ENCODE measurements at regions not wholly inside any gene's neighbourhood (a gene's known extent, or its start where the extent isn't known, plus 50 kb on each side); places are given as distances from the start of the nearest gene placed in this dataset.

- Histone ChIP-seq H3K27ac (ENCODE audit: extremely low read depth, low read depth, low read length) (no peak overlapping the region), H3K27me3 (ENCODE audit: control insufficient read depth in 2 of 2, insufficient read depth in 2 of 2, low read length in 2 of 2) (no peaks in the 10 kb centered on the region), H3K4me3 (no peak overlapping the region), H4K20me1 (replicated peaks; ENCODE audit: control insufficient read depth, insufficient read depth, low read length) (no peaks in the 10 kb centered on the region), H3K36me3 (ENCODE audit: control insufficient read depth, insufficient read depth, low read length) (no peaks in the 10 kb centered on the region), H3K4me1 (replicated peaks in 1 of 2; ENCODE audit: control insufficient read depth in 2 of 2, insufficient read depth in 2 of 2, low read length in 2 of 2) (no peaks in the 10 kb centered on the region), H3K9me3 (replicated peaks; ENCODE audit: control insufficient read depth, insufficient read depth, low read depth, low read length) (peaks cover 2% of the 10 kb centered on the region), H2AFZ (ENCODE audit: low read depth, low read length) (no peak overlapping the region), H3K79me2 (ENCODE audit: control insufficient read depth, insufficient read depth, low read length) (no peaks in the 10 kb centered on the region), H3K9ac (ENCODE audit: insufficient read depth in 1 of 2, low read depth in 2 of 2, low read length in 2 of 2) (no peak overlapping the region), H3K4me2 (ENCODE audit: insufficient read depth, low read length) (no peak overlapping the region), H3K9me1 (ENCODE audit: control insufficient read depth, insufficient read depth, low read length) (no peaks in the 10 kb centered on the region)
- FAIRE-seq (no peak), ATAC-seq (no peak), DNase-seq (ENCODE audit: extremely low read depth in 1 of 4, low spot score in 3 of 4) (no peak)
- ChIA-PET POLR2A (no interaction called here), CTCF (ENCODE audit: low intra/inter-chr PET ratio) (no interaction called here)
- intact Hi-C loops (cut with micrococcal nuclease) (no loop called here), in situ Hi-C loops (cut with MboI) (no loop called here)
- 0% methylated on average over 4 of the region's 4 CpGs for WGBS (ENCODE audit: insufficient coverage, low coverage, missing lambda C conversion rate)
- BruUV-seq (replicated peaks) = no TSS peak
- TF ChIP-seq SREBF2 (CRISPR knock-in tag; IDR thresholded peaks at IDR 0.05) = no peak
- TF ChIP-seq ARNT (IDR thresholded peaks at IDR 0.05) = no peak
- no peak for TF ChIP-seq CEBPZ (IDR thresholded peaks at IDR 0.05; ENCODE audit: borderline replicate concordance, low read depth, low read length)
- TF ChIP-seq, protein P1, sequence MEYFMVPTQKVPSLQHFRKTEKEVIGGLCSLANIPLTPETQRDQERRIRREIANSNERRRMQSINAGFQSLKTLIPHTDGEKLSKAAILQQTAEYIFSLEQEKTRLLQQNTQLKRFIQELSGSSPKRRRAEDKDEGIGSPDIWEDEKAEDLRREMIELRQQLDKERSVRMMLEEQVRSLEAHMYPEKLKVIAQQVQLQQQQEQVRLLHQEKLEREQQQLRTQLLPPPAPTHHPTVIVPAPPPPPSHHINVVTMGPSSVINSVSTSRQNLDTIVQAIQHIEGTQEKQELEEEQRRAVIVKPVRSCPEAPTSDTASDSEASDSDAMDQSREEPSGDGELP (CRISPR knock-in tag; IDR thresholded peaks at IDR 0.05; ENCODE audit: borderline replicate concordance) = no peak
- no peak for TF ChIP-seq BRF1 (IDR thresholded peaks at IDR 0.05; ENCODE audit: borderline replicate concordance, extremely low read depth, insufficient read length)
- no peak for TF ChIP-seq ZNF79 (CRISPR knock-in tag; IDR thresholded peaks at IDR 0.05; ENCODE audit: low read depth)
- no peak for TF ChIP-seq E2F3 (CRISPR knock-in tag; IDR thresholded peaks at IDR 0.05)
Observed at GRCh38 chr7:85287106-85287825, 100.4 kb upstream of the SEMA3D start.

Measured in K562 (cell line).